ENCODE measurements at regions not wholly inside any gene's neighbourhood (a gene's known extent, or its start where the extent isn't known, plus 50 kb on each side); places are given as distances from the start of the nearest gene placed in this dataset.

DNA sequence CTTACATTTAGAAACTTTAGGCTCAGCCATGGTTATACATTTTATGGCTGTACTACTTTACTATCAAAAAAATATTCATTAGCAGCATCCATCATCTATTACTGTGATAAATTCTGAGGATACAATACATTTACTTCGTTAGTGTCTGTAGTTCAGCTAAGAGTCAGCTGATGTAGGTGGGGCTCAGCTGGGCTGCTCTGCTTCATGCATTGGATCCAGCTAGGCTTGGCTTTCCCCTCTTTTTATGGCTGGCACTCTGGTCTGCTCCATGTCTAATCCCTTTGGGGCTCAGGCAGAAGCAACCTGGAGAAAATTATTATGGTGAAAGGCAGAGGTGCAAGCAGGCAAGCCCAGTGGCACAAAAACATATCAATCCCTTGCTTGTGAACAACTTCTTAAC is 930.1 kb upstream of the NR2F2 start (continued):
- no peak for TF ChIP-seq GTF2F1 (IDR thresholded peaks at IDR 0.05; ENCODE audit: borderline replicate concordance, low read depth, low read length)
- TF ChIP-seq NANOG (IDR thresholded peaks at IDR 0.05; ENCODE audit: insufficient read depth, low read depth, low read length, poor library complexity, severe bottlenecking): no peak
- TF ChIP-seq CBX8 (IDR thresholded peaks at IDR 0.05; ENCODE audit: borderline replicate concordance, low read depth, low read length): no peak
- no peak for TF ChIP-seq SIN3A (conservative IDR thresholded peaks at IDR 0.05 in 1 of 2, IDR thresholded peaks at IDR 0.05 in 1 of 2; ENCODE audit: low read depth in 1 of 2, low read length in 2 of 2)

Data from H1 (cell line).